Transverse colon (tissue), 4 donors: ENCODE measurements at regions not wholly inside any gene's neighbourhood (a gene's known extent, or its start where the extent isn't known, plus 50 kb on each side); places are given as distances from the start of the nearest gene placed in this dataset.

Experiments
- DNase-seq: peaks from one replicate; pipeline ENCODE4 v3.0.0-alpha.2; 2019
- H3K27ac ChIP-seq, 4 donors: fragments of 200-600 bp; sonication (generic); 2 replicates each; pipeline ENCODE4 v1.5.1; 2016 to 2018; ENCODE audit warnings: inconsistent platforms in 4 of 4
- H3K27me3 ChIP-seq: fragments of 200-600 bp; sonication (generic); 2 replicates; pipeline ENCODE4 v1.5.1; 2017; ENCODE audit warnings: inconsistent platforms
- H3K36me3 ChIP-seq, 4 donors: fragments of 200-600 bp; sonication (generic); 2 replicates each; pipeline ENCODE4 v1.5.1; 2017 to 2019; ENCODE audit warnings: inconsistent platforms in 4 of 4
- H3K4me1 ChIP-seq, 4 donors: fragments of 200-600 bp; sonication (generic); 2 replicates each; pipeline ENCODE4 v1.5.1; 2017 to 2020; ENCODE audit warnings: inconsistent platforms in 4 of 4
- H3K4me3 ChIP-seq, 4 donors: fragments of 200-600 bp; sonication (generic); 1 replicate in 1 of 4; 2 replicates in 3 of 4; pipeline versions ENCODE4 v1.5.1 to v1.6.1; 2017 to 2019; ENCODE audit warnings: inconsistent platforms in 4 of 4
- H3K9me3 ChIP-seq, 2 donors: fragments of 200-600 bp; sonication (generic); 2 replicates each; pipeline ENCODE4 v1.5.1; 2017 to 2019; ENCODE audit warnings: inconsistent platforms in 2 of 2
- EP300 ChIP-seq: sonication (generic); formaldehyde crosslinking; IDR thresholded peaks from one replicate; pipeline ENCODE4 v1.6.1; 2017; ENCODE audit warnings: antibody characterized with exemption, low read depth
- POLR2A ChIP-seq: fragments of 450-650 bp; IDR thresholded peaks from one replicate; pipeline ENCODE4 v1.6.1; 2016; ENCODE audit warnings: antibody characterized with exemption, mild to moderate bottlenecking, moderate library complexity
- POLR2AphosphoS5 ChIP-seq, 3 donors: sonication (generic); formaldehyde crosslinking; IDR thresholded peaks; one replicate each; pipeline ENCODE4 v1.6.1; 2016; ENCODE audit warnings: antibody characterized with exemption in 3 of 3
- WGBS, 2 donors: methylation state at CpG; one replicate each; pipeline ENCODE4 v1.1.5; 2018; ENCODE audit warnings: low coverage in 1 of 2; 5-methylcytosine and 5-hydroxymethylcytosine counted together
- in situ Hi-C, 4 donors: fragments of 200-750 bp; cut with MboI; loops; one replicate each; pipeline versions ENCODE4 v1.15.0 to v1.15.1; 2017; ENCODE audit warnings: low sequenced_read_pairs in 3 of 4, low pct_ligation_motif_present in 1 of 4, low pct_unique_long_range_greater_than_20kb in 1 of 4
- intact Hi-C: fragments of 100-400 bp; cut with DNase I; formaldehyde crosslinking; loops from one replicate; pipeline ENCODE4 v1.15.1; 2023; ENCODE audit warnings: low total_unique reads
- TF ChIP-seq, protein P1 (sequence below), 5 experiments: fragments of 200-600 bp in 3 of 5; fragments of 450-650 bp in 2 of 5; sonication (generic) in 3 of 5; IDR thresholded peaks; 1 replicate in 2 of 5; 2 replicates in 3 of 5; pipeline ENCODE4 v1.5.1; 2016 to 2017; ENCODE audit warnings: antibody characterized with exemption in 5 of 5, inconsistent platforms in 3 of 5, mild to moderate bottlenecking in 2 of 5, moderate library complexity in 1 of 5

DNA sequence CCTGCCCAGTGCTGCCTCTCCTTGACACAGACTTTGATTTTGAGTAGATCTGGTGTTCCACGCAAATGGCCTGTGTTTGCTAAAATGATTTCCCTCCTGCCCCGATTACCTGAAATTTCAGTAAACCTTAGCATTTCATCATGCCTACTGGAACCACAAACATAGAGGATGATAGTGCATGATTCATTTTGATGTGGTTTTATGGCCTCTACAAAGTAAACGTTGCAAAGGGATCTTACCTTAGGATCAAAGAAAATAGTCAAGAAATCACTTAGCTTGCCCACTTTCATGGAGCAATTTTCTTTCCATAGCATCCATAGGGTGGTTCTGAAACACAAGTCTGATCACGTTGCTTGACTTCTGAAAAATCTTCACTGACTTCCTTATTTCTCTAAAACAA, 524.6 kb upstream of the ATP11B start:
- in situ Hi-C loops (loop anchor here in 2 of 4 donors (25.0 kb wide), 1 partner anchor 556 kb away; the partner anchor contains the start of gene SOX2 (in 2 of the 2)), intact Hi-C loops (no loop called here)

DNA sequence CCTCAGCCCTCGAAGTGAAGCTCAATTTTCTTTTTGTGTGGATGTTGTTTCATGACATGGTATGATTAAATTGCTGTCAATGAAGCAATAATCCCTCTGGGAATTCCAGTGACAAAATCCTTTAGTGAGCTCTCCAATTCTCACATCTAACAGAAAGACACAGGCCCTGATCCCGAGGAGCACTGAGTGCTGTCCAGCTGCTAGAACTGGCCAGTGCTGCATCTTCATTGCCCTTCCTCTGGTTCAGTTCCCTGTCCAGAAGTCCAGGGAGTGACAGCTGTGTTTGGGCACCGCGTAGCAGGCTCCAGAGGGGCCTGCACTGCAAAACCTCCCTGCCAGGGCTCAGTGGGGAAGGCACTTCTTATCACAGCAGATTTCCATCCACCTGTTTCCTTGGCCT, 516.8 kb upstream of the ATP11B start:
- no peaks in the 10 kb centered on the region for H3K9me3 ChIP-seq
- no peak overlapping the region for H3K4me3 ChIP-seq
- in situ Hi-C loops (no loop called here), intact Hi-C loops (no loop called here)
- H3K36me3 ChIP-seq, result no peaks in the 10 kb centered on the region
- no peaks in the 10 kb centered on the region for H3K4me1 ChIP-seq
- H3K27ac ChIP-seq, result no peak overlapping the region
- DNase-seq, result no peak
- WGBS, 2 donors, result 20 to 54% methylated on average over 1 to 4 of the region's 4 CpGs
- no peak for TF ChIP-seq POLR2AphosphoS5 (IDR thresholded peaks at IDR 0.05)
- TF ChIP-seq EP300, result no peak
- no peak for TF ChIP-seq POLR2A
- TF ChIP-seq, protein P1, sequence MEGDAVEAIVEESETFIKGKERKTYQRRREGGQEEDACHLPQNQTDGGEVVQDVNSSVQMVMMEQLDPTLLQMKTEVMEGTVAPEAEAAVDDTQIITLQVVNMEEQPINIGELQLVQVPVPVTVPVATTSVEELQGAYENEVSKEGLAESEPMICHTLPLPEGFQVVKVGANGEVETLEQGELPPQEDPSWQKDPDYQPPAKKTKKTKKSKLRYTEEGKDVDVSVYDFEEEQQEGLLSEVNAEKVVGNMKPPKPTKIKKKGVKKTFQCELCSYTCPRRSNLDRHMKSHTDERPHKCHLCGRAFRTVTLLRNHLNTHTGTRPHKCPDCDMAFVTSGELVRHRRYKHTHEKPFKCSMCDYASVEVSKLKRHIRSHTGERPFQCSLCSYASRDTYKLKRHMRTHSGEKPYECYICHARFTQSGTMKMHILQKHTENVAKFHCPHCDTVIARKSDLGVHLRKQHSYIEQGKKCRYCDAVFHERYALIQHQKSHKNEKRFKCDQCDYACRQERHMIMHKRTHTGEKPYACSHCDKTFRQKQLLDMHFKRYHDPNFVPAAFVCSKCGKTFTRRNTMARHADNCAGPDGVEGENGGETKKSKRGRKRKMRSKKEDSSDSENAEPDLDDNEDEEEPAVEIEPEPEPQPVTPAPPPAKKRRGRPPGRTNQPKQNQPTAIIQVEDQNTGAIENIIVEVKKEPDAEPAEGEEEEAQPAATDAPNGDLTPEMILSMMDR (IDR thresholded peaks at IDR 0.05), result no peak
- no peaks in the 10 kb centered on the region for H3K27me3 ChIP-seq

More for the DNA sequence above, 524.6 kb upstream of the ATP11B start:
- Histone ChIP-seq H3K36me3 (no peaks in the 10 kb centered on the region), H3K4me3 (no peak overlapping the region), H3K27ac (no peak overlapping the region), H3K27me3 (no peaks in the 10 kb centered on the region), H3K9me3 (no peaks in the 10 kb centered on the region), H3K4me1 (no peaks in the 10 kb centered on the region)
- DNase-seq, result no peak
- TF ChIP-seq POLR2AphosphoS5 (IDR thresholded peaks at IDR 0.05) (no peak), POLR2A (no peak), EP300 (no peak)
- TF ChIP-seq, protein P1 (IDR thresholded peaks at IDR 0.05), result no peak
- 41 to 63% methylated on average over 4 of the region's 4 CpGs for WGBS, 2 donors

DNA sequence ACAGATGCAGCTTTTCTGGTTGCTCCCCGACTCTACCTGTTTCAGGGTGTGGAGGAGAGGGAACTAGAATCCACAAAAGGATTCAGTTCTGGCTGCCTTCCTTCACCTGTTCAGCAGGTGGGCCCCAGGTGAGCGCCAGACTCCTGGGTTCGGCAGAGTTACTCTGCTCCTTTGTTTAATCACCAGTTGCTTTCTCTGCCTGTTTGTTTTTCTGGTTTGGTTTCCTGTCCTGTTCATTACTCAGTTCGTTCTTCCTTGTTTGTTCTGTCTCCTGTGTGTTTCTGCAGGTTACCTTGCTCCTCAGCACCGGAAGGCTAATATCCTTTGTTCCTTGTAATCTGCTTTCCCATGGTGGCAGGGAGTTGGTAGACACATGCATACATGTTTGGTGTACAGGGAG, 508.5 kb upstream of the ATP11B start:
- Histone ChIP-seq H3K4me1 (no peaks in the 10 kb centered on the region), H3K27me3 (no peaks in the 10 kb centered on the region), H3K36me3 (no peaks in the 10 kb centered on the region), H3K9me3 (no peaks in the 10 kb centered on the region), H3K4me3 (no peak overlapping the region), H3K27ac (no peak overlapping the region)
- in situ Hi-C loops (no loop called here), intact Hi-C loops (no loop called here)
- TF ChIP-seq EP300, result no peak
- no peak for TF ChIP-seq POLR2AphosphoS5 (IDR thresholded peaks at IDR 0.05)
- TF ChIP-seq, protein P1 (IDR thresholded peaks at IDR 0.05), result no peak
- no peak for TF ChIP-seq POLR2A
- DNase-seq, result no peak
- 35 to 43% methylated on average over 5 of the region's 5 CpGs for WGBS, 2 donors

DNA sequence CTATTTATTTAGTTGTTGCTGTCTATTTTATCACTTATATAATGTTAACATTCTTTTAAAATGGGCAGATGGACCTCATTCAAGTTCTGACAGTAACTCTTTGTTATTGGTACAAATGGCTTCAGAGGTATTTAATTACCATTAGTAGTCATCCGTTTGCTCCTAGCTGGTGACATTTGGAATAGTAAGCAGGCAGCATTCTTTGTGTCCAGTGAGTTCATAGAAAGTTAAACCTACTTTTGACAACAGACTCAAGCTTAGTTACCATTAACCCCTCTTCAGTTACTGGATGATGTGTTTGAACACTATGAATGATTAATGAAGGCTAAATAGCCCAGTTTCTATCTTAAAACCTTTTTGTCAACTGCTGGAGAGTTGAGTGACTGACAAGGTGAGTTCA, 500.7 kb upstream of the ATP11B start:
- WGBS, 2 donors, result 29 to 58% methylated on average over 1 of the region's 1 CpG
- TF ChIP-seq POLR2A, result no peak
- TF ChIP-seq, protein P1 (IDR thresholded peaks at IDR 0.05), result no peak
- TF ChIP-seq POLR2AphosphoS5 (IDR thresholded peaks at IDR 0.05), result no peak
- TF ChIP-seq EP300, result no peak
- Histone ChIP-seq H3K9me3 (no peaks in the 10 kb centered on the region), H3K27ac (no peak overlapping the region), H3K4me3 (no peak overlapping the region), H3K36me3 (no peaks in the 10 kb centered on the region), H3K4me1 (no peaks in the 10 kb centered on the region), H3K27me3 (no peaks in the 10 kb centered on the region)
- in situ Hi-C loops (no loop called here), intact Hi-C loops (no loop called here)
- no peak for DNase-seq
